Stomach (tissue), 4 donors: ENCODE measurements at regions not wholly inside any gene's neighbourhood (a gene's known extent, or its start where the extent isn't known, plus 50 kb on each side); places are given as distances from the start of the nearest gene placed in this dataset.

Source experiments
- CTCF ChIP-seq, 7 experiments: fragments of 450-650 bp in 4 of 7; fragments of 200-600 bp in 3 of 7; sonication (generic) in 3 of 7; IDR thresholded peaks; one replicate each; pipeline ENCODE4 v1.5.1; 2016 to 2019; ENCODE audit warnings: antibody characterized with exemption in 7 of 7, control low read depth in 2 of 7, mild to moderate bottlenecking in 1 of 7
- POLR2A ChIP-seq, 4 donors: fragments of 450-650 bp; IDR thresholded peaks; one replicate each; pipeline ENCODE4 v1.6.1; 2016; ENCODE audit warnings: antibody characterized with exemption in 4 of 4, control low read depth in 2 of 4, mild to moderate bottlenecking in 1 of 4, moderate library complexity in 1 of 4

- TF ChIP-seq CTCF (IDR thresholded peaks at IDR 0.05), result no peak
- no peak for TF ChIP-seq POLR2A (IDR thresholded peaks at IDR 0.05)
These were observed 114.1 kb upstream of the HDDC2 start for GRCh38 chr6:125415913-125416312.
